ENCODE measurements at regions not wholly inside any gene's neighbourhood (a gene's known extent, or its start where the extent isn't known, plus 50 kb on each side); places are given as distances from the start of the nearest gene placed in this dataset.

GRCh38 chr3:117706756-117707155 lies 997.2 kb downstream of the TUSC7 start:
- Mint-ChIP-seq H3K36me3 (ENCODE audit: insufficient read depth, unreplicated experiment) (no peaks in the 10 kb centered on the region), H3K27ac (ENCODE audit: unreplicated experiment) (no peak overlapping the region), H3K4me1 (ENCODE audit: low read depth, unreplicated experiment) (no peaks in the 10 kb centered on the region), H3K9me3 (ENCODE audit: low read depth, unreplicated experiment) (no peaks in the 10 kb centered on the region), H3K4me3 (ENCODE audit: low read depth, unreplicated experiment) (no peak overlapping the region), H3K27me3 (ENCODE audit: unreplicated experiment) (peaks cover 11% of the 10 kb centered on the region)
- CTCF ChIA-PET, result interaction anchor here (0.6 kb wide), 1 partner anchor 139 kb away, joined by 3 read pairs; no protein-coding TSS in a partner anchor
- DNase-seq, result no peak
- no peak for TF ChIP-seq CTCF (IDR thresholded peaks at IDR 0.05; ENCODE audit: unreplicated experiment)
- no TSS peak for BruUV-seq (replicated peaks)
- intact Hi-C loops (cut with micrococcal nuclease; ENCODE audit: unreplicated experiment), result no loop called here

- no peaks in the 10 kb centered on the region for H3K9me3 Mint-ChIP-seq (ENCODE audit: low read depth, unreplicated experiment)
- intact Hi-C loops (cut with micrococcal nuclease; ENCODE audit: unreplicated experiment), result no loop called here
- H3K4me3 Mint-ChIP-seq (ENCODE audit: low read depth, unreplicated experiment), result no peak overlapping the region
- H3K4me1 Mint-ChIP-seq (ENCODE audit: low read depth, unreplicated experiment), result no peaks in the 10 kb centered on the region
- H3K27me3 Mint-ChIP-seq (ENCODE audit: unreplicated experiment), result peaks cover 9% of the 10 kb centered on the region
- DNase-seq, result no peak
- BruUV-seq (replicated peaks), result no TSS peak
- H3K27ac Mint-ChIP-seq (ENCODE audit: unreplicated experiment), result no peak overlapping the region
- no peak for TF ChIP-seq CTCF (IDR thresholded peaks at IDR 0.05; ENCODE audit: unreplicated experiment)
- CTCF ChIA-PET, result interaction anchor here (0.5 kb wide), 1 partner anchor 21 kb away, joined by 5 read pairs; no protein-coding TSS in a partner anchor
- H3K36me3 Mint-ChIP-seq (ENCODE audit: insufficient read depth, unreplicated experiment), result no peaks in the 10 kb centered on the region
These were observed 999.0 kb downstream of the TUSC7 start for GRCh38 chr3:117708601-117709000.

DNA sequence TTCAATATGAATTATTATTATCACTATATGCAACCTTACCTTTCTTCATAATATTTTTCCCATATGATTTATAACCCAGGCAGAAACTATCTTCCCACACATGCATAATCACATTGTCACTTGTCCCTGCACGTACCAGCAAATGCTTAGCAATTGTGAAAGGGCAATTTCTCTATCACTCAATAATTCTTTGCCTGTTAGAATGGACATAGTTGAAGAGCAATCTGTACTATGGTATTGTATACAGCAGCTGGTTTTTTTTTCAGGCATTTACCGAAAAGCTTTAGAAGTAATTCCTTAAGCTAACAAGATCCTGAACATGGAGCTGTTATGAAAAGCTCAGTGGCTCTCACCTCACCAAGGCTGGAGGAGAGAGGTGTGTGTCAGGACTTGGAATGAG lies 999.5 kb downstream of the TUSC7 start:
- no peak for TF ChIP-seq CTCF (IDR thresholded peaks at IDR 0.05; ENCODE audit: unreplicated experiment)
- Mint-ChIP-seq H3K4me3 (ENCODE audit: low read depth, unreplicated experiment) (no peak overlapping the region), H3K4me1 (ENCODE audit: low read depth, unreplicated experiment) (no peaks in the 10 kb centered on the region), H3K27ac (ENCODE audit: unreplicated experiment) (no peak overlapping the region), H3K9me3 (ENCODE audit: low read depth, unreplicated experiment) (no peaks in the 10 kb centered on the region), H3K27me3 (ENCODE audit: unreplicated experiment) (peaks cover 4% of the 10 kb centered on the region), H3K36me3 (ENCODE audit: insufficient read depth, unreplicated experiment) (no peaks in the 10 kb centered on the region)
- intact Hi-C loops (cut with micrococcal nuclease; ENCODE audit: unreplicated experiment), result no loop called here
- no peak for DNase-seq
- BruUV-seq (replicated peaks), result no TSS peak
- CTCF ChIA-PET, result no interaction called here

GRCh38 chr3:117710501-117710900 lies 1000.9 kb downstream of the TUSC7 start:
- no peak for TF ChIP-seq CTCF (IDR thresholded peaks at IDR 0.05; ENCODE audit: unreplicated experiment)
- BruUV-seq (replicated peaks), result no TSS peak
- H3K4me1 Mint-ChIP-seq (ENCODE audit: low read depth, unreplicated experiment), result no peaks in the 10 kb centered on the region
- no peak overlapping the region for H3K27ac Mint-ChIP-seq (ENCODE audit: unreplicated experiment)
- no peaks in the 10 kb centered on the region for H3K36me3 Mint-ChIP-seq (ENCODE audit: insufficient read depth, unreplicated experiment)
- intact Hi-C loops (cut with micrococcal nuclease; ENCODE audit: unreplicated experiment), result loop anchor here (10.0 kb wide), 1 partner anchor 846 kb away; no protein-coding TSS in a partner anchor
- no peaks in the 10 kb centered on the region for H3K27me3 Mint-ChIP-seq (ENCODE audit: unreplicated experiment)
- no peak for DNase-seq
- CTCF ChIA-PET, result no interaction called here
- no peak overlapping the region for H3K4me3 Mint-ChIP-seq (ENCODE audit: low read depth, unreplicated experiment)
- no peaks in the 10 kb centered on the region for H3K9me3 Mint-ChIP-seq (ENCODE audit: low read depth, unreplicated experiment)
